Daoy (cell line): ENCODE measurements at regions not wholly inside any gene's neighbourhood (a gene's known extent, or its start where the extent isn't known, plus 50 kb on each side); places are given as distances from the start of the nearest gene placed in this dataset.
A peak's percentile ranks its signal among the peaks of the same experiment; 100 is the strongest.

ENCODE experiments used
- DNase-seq: peaks from one replicate; pipeline ENCODE4 v3.0.0-alpha.2; 2015; ENCODE audit warnings: low read depth

DNA sequence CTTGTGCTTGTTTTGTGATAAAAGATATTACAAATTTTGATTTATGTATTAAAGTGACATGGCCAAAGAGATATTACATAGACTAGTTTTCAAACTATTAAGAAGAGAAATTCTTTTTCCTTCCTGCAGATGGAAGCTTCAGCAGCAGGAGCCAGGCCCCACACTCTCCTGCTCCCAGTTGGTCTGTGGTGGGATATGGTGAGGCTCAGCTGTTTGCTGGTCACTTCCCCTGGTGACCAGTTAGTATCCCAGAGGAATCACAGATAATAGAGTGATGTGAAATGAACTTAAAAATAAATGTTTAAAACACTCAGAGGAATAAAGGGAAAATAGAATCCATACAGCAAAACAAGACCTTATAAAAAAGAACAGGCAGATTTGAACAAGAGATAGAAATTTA lies 154.7 kb downstream of the KTN1 start:
- DNase-seq = no peak

DNA sequence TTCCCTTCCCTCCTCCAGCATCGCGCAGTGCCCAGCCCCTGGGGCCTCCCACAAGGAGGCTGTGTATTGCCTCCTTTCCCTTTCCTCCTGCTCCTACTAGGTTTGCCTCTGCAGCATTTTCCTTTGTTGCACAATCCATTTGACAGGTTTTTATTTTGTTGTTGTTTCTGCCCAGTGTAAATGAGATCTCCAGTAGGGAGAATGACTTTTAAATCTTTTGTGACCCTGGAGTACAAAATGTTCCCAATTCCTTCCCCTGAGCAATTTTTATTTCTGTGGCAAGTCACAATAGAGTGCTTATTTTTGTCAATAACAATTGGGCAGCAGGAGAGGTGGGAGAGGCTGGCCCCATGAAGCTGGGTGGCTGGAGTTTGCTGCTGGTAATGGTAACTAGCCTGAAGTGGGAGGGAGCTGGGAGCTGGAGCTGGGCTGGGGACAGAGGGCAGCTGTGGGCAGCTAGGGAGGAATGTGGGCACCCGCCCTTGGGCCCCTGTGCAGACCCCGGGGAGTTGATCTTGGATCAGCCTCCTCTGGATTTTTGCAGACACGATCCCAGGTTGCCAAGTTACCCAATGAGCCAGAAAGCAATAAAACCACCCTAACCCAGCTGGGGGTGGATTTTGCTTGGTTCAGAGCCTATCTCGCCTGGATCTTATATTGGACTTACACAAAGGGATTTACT lies 160.1 kb downstream of the KTN1 start:
- peak; percentile 35 for DNase-seq

DNA sequence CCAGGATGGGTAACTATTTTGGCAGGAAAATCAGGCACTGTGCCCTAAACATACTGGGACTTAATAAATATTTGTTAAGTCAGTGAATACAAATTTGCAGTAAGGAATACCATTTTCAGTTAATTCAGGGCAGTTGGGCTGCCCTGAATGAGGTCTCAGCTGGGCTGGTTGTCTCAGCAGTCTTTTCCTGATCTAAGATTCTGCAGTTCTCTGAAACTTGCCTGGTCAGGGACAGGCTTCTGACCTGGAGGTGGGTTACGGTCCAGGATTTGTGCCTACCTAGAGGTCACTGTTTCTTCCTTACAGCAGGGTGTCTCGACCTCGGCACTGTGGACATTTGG lies 160.6 kb downstream of the KTN1 start:
- no peak for DNase-seq

DNA sequence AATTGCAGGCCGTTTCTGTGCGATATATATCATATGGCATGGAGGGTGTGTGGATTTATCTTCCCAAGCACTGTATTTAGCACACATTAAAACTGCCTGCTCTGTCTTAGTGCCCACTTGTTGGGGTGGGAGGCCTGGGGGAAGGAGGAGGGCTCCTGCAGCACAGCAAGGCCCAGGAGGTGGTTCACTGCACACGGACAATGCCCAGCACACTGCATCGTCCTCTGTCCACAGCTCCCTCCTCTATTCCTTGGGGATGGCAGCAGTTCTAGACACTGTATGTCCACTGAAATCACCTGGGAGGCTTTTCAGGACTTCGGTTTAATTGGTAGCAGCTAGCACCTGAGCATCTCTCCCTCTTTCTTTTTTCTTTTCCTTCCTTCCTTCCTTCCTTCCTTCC lies 161.2 kb downstream of the KTN1 start:
- no peak for DNase-seq

DNA sequence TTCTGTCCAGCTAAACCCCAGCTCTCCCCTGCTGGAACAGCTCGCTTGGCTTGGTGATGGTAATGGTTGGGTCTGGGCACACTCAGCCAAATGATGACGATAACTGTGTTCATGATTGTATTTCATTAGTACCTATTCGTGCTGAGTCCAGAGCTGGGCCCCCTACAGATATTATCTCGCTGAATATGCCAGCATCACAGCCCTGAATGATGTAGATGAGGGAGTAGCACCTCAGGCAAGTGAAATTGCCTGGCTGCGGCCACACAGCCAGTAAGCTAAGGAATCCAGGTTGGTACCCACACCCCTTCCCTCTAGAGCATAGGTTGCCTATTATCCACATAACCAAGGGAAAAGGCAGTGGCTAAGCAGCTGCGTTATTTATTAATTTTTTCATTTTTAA lies 163.5 kb downstream of the KTN1 start:
- no peak for DNase-seq

DNA sequence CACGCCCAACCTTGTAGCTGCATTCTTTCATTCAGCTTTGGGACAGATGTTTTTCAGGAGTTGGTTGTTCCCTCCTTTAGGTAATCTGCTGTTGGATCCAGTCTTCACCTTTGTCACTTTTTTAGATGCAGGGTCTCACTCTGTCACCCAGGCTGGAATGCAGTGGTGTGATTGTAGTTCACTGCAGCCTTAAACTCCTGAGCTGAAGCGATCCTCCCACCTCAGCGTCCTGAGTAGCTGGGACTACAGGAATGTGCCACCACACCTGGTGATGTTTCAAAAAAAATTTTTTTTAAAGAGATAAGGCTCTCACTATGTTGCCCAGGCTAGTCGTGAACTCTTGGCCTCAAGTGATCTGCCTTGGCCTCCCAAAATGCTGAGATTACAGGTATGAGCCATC lies 164.3 kb downstream of the KTN1 start:
- DNase-seq = no peak

DNA sequence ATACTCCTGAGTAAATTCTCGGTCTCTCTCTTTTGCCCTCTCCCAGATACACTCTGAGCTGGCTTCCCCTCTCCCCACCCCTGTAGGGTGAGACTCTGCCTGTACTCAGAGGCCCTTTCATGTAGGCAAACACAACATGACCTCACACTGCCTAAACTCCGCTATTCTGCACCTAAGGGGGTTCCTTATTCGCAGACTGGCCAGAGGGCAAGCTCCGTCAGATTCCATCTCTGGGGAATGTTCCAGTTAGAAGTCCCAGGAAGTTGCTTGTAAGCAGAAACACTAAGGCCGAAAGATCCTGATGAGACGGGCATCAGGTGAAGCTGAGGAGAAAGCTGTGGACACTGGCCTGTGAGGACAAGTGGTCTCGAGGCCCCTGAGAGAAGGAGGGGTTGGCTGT lies 165.9 kb downstream of the KTN1 start:
- DNase-seq = no peak

DNA sequence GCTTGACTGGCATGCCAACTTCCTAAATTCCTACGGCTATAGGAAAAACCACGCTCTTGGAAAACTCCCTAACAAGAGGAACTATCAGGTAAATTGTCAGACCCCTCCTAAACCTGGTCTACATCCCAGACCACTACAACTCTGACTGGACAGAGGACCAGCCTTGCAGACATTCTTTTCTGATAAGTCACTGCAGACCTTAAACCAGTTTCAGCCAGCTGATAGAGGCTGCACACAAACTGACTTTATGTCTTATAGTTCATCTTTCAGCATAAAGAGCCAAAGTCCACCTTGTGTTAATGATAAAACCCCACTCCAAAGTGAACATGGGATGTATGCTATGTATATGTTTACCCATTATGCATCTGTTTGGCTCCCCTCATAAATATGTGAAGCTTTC lies 166.6 kb downstream of the KTN1 start:
- DNase-seq = no peak

DNA sequence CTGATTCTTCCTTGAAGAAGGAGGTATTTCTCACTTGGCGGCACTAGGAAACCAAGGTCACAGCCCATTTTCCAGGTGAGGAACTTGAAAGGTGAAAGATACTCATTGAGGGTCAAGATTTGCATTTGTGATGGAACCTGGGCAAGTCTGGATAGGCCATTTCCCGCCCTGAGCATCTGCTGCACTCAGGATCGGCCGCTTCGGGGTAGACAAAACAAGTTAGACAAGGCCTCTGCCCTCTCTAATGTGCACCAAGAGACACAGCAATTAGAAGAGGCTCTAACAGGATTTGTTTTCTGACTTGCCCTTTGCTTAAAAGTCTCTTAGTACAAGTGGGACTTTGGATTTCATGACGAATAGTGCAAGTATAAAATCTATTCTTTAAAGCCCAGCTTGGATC lies 167.2 kb downstream of the KTN1 start:
- DNase-seq = no peak

DNA sequence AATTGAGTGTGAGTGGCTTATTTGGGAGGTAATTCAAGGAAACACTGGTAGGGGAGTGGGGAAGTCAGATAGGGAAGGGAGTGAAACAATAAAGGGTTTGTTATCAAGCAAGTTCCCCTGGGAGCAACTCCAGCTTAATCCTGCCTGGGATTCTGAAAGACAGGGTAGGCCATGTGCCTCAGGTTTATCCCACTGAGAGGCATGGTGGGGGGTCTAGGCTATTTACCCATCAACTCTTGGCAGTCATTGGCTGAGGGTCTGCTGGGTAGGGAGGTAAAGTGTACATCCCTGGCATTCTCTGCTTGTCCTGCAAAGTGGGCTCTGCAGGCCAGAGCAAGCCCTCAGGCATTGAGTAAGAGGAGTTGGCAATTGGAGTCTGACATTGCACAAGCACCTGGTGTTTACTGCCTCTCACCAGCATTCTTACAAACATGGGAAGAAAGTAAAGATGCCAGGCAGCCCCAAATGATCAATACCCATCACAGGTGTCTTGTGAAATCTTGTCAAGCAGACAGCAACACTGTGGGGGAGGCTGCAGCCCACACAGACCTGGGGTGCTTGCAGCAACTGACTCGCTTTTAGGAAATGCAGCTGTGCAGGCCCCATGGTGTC lies 169.3 kb downstream of the KTN1 start:
- no peak for DNase-seq

DNA sequence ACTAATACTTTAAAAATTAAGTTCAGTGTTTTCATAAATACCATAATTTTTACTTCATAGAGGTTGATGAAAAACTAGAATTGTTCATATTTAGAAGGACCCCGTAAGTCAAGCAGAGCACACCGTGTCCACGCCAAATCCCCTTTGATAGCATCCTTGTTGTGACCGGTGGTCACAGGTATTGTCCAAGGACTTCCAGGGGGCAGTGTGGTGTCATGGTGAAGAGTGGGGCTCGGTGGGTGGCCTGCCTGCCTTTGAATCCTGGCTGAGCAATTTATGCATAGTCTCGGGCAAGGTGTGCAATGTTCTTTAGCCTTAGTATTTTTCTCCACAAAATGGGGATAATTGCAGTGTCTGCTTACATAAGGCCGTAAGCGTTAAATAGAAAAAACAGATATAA lies 169.9 kb downstream of the KTN1 start:
- DNase-seq = no peak

DNA sequence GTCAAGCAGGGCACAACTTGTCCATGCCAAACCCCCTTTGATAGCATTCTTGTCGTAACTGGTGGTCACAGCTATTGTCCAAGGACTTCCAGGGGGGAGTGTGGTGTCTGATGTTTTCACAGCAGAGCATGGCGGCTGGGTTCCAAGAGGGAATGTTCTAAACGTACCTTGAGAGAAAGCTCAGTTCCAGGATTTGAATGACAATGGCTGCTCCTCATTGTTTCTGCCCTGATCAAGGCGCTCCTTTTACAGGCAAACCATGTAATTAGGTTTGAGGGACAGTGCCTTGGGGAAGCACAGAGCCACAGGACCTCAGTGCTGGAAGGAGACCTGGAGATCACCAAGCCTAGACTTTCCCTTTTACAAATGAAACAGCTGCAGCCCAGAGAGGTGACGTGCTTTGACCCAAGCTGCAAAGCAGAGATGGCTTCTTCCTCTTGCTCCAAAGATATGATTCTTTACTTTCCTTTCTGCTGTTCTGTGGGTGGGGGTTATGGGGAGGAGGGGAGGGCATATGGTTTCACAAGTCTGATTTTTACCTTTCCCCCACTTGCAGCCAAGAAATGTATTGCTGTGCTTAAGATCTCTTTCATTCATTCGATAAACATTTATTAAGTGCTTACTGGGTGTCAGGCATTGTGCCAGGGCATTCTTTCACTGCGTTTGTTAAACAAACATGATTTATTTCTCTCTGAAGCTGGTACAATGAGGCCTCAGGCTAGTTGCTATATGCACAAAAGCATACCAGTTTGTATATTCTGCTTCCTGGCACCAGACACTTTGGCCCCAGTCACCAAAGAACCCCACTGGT lies 172.8 kb downstream of the KTN1 start:
- DNase-seq = peak; percentile 57

DNA sequence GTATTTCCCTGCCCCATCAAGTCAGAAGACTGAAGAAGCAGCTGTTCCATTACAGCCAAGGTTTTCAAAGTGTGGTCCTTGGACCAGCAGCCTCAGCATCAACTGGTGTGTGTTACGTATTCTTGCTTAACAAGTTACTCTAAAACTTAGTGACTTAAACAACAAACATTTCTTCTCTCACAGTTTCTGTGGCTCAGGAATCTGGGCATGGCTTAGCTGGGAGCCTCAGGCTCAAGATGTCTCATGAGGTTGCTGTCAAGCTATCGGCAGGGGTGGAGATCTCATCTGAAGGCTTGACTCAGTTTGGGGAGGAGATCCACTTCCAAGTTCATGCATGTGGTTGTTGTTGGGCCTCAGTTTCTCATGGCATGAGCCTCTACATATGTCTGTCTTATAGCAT lies 174.5 kb downstream of the KTN1 start:
- no peak for DNase-seq

DNA sequence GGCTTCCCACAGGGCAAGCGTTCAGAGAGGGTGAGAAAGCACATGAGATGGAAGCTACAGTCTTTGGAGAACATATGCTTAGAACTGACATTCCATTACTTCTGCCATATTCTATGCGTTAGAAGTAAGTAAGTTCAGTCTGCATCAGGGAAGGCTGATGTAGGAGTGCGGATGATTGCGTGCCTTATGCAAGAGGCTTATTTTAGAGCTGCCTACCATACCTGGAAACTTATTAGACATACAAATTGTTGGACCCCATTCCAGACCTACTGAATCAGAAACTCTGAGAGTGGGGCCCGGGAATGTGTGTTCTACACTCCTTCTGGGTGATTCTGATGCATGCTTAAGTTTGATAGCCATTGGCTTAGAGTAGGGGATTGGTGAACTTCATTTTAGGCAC lies 174.9 kb downstream of the KTN1 start:
- DNase-seq = no peak

DNA sequence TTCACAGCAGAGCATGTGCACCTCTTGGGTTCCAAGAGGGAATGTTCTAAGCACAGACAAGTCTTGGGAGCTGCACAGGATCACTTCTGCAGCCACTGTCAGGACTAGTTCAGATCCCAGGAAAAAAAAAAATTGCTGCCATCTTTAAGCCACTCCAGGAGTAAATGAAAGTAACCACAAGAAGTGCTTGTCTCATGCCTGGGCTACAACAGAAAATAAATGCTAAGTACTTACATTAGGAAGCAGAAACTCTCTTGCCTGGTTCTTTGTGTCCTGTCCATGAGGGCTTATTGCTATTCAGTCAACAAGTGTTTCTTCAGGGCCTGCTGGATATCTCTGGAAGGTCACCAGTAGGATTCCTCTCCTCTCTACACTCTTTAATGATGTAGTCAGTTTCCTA lies 176.1 kb downstream of the KTN1 start:
- DNase-seq = no peak

DNA sequence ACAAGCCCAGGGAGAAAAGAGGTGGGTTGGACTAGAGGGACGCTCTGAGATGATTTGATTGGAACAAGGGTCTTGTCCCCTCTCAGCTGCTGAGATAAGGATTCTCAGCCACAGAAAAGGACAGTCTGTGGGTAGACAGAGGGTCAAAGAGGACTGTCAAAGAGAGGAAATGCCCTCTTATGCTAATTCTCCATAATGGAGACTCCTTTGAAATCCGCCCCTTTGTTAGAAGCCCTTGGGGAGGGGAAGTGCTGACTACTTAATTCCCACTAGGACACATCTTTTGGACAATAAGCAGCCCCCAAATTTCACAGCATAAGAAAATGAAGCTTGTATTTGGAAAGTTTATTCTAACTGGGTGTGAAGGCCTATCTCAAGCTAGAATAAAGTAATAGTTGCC lies 176.6 kb downstream of the KTN1 start:
- no peak for DNase-seq

DNA sequence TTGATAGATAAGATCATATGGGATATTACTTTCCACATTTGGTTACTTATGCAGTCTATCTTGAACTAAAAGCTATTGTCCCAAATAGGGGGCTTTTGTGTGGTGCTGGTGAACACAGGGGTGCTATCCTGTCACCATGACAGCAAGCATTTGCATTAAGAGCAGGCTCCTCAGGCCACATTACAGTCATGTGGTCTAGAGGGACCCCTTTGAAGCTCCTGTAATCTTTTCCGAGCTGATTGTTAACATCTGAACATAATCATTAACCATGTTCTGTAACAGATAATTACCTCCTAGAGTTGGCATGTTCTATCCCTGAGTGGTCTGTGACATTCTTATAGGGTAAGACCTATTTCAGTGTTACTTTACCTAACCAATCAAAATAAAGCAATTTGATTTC lies 178.8 kb downstream of the KTN1 start:
- DNase-seq = no peak

DNA sequence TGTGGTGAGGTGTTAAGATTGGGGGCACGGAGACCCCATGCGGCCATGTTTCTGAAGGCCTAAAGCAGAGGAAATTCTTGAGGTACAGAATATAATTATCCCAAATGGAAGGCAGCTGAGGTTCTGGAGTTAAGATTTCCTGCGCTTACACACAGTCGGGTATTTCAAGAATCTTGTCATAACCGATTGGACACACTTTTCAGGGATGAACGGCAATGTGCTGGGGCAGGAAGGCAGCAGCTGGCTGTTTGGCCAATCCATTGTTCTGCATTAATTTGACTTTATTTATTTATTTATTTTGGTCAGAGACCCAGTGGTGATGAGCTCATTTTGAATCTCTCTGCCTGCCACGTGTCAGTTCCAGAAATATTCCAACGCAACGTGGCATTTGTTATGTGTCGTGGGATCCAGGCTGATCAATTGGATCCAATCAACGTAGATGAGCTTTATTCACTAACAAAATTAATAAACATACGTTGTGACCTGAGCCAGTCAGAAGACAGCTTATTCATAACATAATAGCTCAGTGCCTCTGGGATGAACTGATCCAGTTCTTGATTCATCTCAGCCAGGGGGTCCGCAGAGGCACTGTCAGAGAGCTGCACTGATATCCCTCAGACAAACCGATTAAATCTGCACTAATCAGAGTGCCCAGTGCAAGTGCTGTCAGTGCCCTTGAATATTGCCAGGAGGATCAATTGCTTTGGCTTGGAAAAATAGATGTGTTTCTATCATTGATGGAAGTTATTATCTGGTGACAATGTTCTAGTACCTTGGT lies 181.0 kb downstream of the KTN1 start:
- DNase-seq = no peak

DNA sequence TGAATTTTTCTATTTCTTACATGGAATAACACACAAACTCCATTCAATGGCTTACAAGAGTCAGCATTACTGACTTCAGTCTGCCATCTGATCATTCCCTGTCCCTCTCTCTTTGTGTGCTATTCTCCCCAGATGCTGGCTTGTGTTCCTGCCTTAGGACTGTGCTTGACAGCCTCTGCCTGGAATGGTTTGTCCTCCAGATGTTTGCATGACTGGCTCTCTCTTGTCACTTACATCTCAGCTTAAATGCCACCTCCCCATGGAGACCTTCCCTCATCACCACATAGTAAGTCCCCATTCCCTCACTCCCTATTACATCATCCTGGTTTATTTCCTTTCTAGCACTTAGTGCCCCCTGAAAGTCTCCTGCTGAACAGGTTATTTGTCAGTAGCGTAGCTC lies 181.6 kb downstream of the KTN1 start:
- DNase-seq = no peak

DNA sequence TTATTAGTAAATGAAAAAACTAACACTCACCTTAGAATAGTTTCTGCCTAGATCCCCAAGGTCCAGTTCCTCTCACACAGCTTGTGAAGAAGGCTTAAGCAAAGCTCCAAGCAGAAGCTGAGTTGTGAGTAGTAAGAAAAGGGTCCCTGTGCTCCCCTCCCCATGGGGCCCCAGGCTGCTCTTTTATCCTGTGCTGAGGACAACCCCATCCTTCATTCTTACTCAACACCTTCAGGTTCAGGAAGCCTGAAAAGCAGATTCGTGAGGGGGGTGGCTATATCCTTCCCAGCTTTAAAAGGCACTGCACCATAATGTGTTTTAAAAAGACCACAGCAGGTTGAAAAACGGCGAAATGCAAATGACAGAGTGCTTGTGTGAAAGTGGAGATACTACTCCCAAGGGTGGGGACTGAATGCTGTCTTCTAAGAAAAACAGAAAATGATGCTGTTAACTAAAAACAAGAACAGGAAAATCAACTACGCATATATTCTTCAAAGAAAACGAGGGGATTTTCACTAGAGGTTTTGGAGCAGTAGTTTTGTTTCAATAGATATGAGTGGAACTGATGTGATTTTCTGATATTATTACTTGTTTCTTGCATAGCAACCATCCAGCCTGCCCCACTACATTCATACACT lies 182.7 kb downstream of the KTN1 start:
- DNase-seq = no peak

DNA sequence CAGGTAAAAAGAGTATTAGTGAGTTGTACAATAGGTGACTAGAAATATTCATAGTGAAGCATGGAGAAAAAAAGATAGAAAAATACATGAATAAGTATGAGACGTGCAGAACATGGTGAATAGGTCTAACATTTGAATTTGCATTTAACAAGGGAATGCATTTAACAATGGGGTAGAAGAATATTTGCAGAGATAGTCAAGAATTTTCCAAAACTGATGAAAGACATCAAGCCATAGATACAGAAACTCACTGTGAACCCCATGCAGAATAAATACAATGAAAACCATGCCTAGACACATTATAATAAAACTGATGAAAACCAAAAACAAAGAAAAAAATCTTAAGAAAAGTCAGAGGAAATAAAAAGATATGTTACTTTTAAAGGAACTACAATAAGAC lies 184.8 kb downstream of the KTN1 start:
- DNase-seq = no peak

DNA sequence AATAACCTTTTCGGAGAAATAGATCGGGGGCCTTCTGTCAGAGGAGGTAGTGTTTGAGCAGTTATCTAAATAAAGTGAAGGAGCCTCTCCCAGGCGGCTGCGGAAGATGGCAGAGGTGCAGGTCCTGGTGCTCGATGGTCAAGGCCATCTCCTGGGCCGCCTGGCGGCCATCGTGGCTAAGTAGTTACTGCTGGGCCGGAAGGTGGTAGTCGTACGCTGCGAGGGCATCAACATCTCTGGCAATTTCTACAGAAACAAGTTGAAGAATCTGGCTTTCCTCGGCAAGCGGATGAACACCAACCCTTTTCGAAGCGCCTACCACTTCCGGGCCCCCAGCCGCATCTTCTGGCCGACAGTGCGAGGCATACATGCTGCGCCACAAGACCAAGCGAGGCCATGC lies 186.1 kb downstream of the KTN1 start:
- DNase-seq = no peak
